Gastrocnemius medialis (tissue), 4 donors: ENCODE measurements at regions not wholly inside any gene's neighbourhood (a gene's known extent, or its start where the extent isn't known, plus 50 kb on each side); places are given as distances from the start of the nearest gene placed in this dataset.
"Not testable (repeated sequence)": the region's sequence is repeated elsewhere in the genome, so short reads cannot be mapped to it uniquely, and the experiment has no call there.

Source experiments
- ATAC-seq, 2 donors: fragments of 150-250 bp; one replicate each; pipeline ENCODE4 v1.9.1; 2016
- DNase-seq, 2 donors: peaks; one replicate each; pipeline ENCODE4 v3.0.0-alpha.2; 2019
- H3K27ac ChIP-seq, 4 donors: fragments of 200-600 bp; sonication (generic); 1 replicate in 1 of 4; 2 replicates in 3 of 4; pipeline ENCODE4 v1.5.1; 2016 to 2018; ENCODE audit warnings: mild to moderate bottlenecking in 2 of 4, moderate library complexity in 1 of 4
- H3K27me3 ChIP-seq, 3 donors: fragments of 200-600 bp; sonication (generic) in 2 of 3; 1 replicate in 1 of 3; 2 replicates in 2 of 3; pipeline versions ENCODE4 v1.5.1 to v1.6.0; 2016 to 2019; ENCODE audit warnings: mild to moderate bottlenecking in 1 of 3, moderate library complexity in 1 of 3
- H3K36me3 ChIP-seq, 2 donors: fragments of 200-600 bp; sonication (generic) in 1 of 2; one replicate each; pipeline ENCODE4 v1.5.1; 2017 to 2018
- H3K4me1 ChIP-seq, 2 donors: fragments of 200-600 bp; sonication (generic) in 1 of 2; one replicate each; pipeline ENCODE4 v1.5.1; 2016 to 2017; ENCODE audit warnings: mild to moderate bottlenecking in 2 of 2
- H3K4me3 ChIP-seq, 4 donors: fragments of 200-600 bp; sonication (generic) in 3 of 4; 1 replicate in 1 of 4; 2 replicates in 3 of 4; pipeline ENCODE4 v1.5.1; 2016 to 2019; ENCODE audit warnings: mild to moderate bottlenecking in 2 of 4
- H3K9me3 ChIP-seq, 3 donors: fragments of 200-600 bp; sonication (generic) in 2 of 3; 1 replicate in 1 of 3; 2 replicates in 2 of 3; pipeline ENCODE4 v1.5.1; 2016 to 2019
- POLR2A ChIP-seq, 2 donors: fragments of 450-650 bp; IDR thresholded peaks; one replicate each; pipeline ENCODE4 v1.6.1; 2017; ENCODE audit warnings: antibody characterized with exemption in 2 of 2, mild to moderate bottlenecking in 2 of 2, moderate library complexity in 2 of 2
- in situ Hi-C, 4 donors: fragments of 200-750 bp; cut with MboI; loops; one replicate each; pipeline versions ENCODE4 v1.15.0 to v1.8.0; 2017; ENCODE audit warnings: low sequenced_read_pairs in 4 of 4
- intact Hi-C: fragments of 100-400 bp; cut with DNase I; formaldehyde crosslinking; loops from one replicate; pipeline ENCODE4 v1.15.1; 2023; ENCODE audit warnings: low total_unique reads
- TF ChIP-seq, protein P1 (sequence below), 5 experiments: fragments of 450-650 bp in 3 of 5; fragments of 200-600 bp in 2 of 5; sonication (generic) in 2 of 5; IDR thresholded peaks in 4 of 5; conservative IDR thresholded peaks in 1 of 5; 1 replicate in 4 of 5; 2 replicates in 1 of 5; pipeline ENCODE4 v1.5.1; 2016 to 2019; ENCODE audit warnings: antibody characterized with exemption in 5 of 5, mild to moderate bottlenecking in 3 of 5, moderate library complexity in 3 of 5

DNA sequence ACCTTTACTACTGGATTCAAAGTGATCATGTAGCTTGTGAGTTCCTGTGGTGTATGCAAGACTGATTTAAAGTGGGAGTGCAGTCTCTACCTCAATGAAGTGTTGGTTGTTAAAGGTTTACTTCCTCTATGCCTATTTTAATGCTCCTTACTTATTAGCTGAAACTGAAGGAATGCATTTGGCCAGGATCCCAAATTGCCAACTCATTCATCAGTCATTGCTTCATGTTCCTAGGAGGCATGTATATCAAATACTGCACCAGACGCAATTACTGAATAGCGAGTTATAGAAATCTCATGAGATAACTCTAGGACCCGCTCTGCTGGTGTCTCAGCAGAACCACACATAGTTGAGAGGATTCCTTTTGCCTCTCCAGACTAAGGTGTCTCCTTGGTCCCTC lies 143.0 kb upstream of the RPS23 start:
- intact Hi-C loops: no loop called here
- H3K9me3 ChIP-seq: no peaks in the 10 kb centered on the region
- no peaks in the 10 kb centered on the region for H3K36me3 ChIP-seq
- no peak overlapping the region for H3K4me3 ChIP-seq
- no peak for DNase-seq
- no peak for ATAC-seq
- H3K27me3 ChIP-seq: no peaks in the 10 kb centered on the region
- H3K4me1 ChIP-seq: no peaks in the 10 kb centered on the region
- in situ Hi-C loops: no loop called here
- H3K27ac ChIP-seq: no peak overlapping the region
- TF ChIP-seq, protein P1, sequence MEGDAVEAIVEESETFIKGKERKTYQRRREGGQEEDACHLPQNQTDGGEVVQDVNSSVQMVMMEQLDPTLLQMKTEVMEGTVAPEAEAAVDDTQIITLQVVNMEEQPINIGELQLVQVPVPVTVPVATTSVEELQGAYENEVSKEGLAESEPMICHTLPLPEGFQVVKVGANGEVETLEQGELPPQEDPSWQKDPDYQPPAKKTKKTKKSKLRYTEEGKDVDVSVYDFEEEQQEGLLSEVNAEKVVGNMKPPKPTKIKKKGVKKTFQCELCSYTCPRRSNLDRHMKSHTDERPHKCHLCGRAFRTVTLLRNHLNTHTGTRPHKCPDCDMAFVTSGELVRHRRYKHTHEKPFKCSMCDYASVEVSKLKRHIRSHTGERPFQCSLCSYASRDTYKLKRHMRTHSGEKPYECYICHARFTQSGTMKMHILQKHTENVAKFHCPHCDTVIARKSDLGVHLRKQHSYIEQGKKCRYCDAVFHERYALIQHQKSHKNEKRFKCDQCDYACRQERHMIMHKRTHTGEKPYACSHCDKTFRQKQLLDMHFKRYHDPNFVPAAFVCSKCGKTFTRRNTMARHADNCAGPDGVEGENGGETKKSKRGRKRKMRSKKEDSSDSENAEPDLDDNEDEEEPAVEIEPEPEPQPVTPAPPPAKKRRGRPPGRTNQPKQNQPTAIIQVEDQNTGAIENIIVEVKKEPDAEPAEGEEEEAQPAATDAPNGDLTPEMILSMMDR (IDR thresholded peaks at IDR 0.05 in 4 of 5, conservative IDR thresholded peaks at IDR 0.05 in 1 of 5): no peak
- TF ChIP-seq POLR2A (IDR thresholded peaks at IDR 0.05): no peak

DNA sequence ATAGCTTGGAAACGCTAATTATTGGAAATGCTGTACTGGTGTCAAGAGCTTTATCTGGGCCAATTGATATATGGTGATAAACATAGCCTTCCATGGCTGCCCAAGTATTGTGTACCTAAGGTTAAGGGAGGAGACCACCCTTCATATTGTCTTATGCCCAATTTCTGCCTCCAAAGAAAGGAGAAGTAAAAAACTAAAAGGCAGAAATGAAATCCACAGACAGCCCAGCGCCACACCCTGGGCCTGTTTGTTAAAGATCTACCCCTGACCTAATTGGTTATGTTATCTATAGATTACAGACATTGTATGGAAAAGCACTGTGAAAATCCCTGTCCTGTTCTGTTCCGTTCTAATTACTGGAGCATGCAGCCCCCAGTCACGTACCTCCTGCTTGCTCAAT lies 142.4 kb upstream of the RPS23 start:
- intact Hi-C loops, H3K27ac ChIP-seq, in situ Hi-C loops: not testable (repeated sequence)

DNA sequence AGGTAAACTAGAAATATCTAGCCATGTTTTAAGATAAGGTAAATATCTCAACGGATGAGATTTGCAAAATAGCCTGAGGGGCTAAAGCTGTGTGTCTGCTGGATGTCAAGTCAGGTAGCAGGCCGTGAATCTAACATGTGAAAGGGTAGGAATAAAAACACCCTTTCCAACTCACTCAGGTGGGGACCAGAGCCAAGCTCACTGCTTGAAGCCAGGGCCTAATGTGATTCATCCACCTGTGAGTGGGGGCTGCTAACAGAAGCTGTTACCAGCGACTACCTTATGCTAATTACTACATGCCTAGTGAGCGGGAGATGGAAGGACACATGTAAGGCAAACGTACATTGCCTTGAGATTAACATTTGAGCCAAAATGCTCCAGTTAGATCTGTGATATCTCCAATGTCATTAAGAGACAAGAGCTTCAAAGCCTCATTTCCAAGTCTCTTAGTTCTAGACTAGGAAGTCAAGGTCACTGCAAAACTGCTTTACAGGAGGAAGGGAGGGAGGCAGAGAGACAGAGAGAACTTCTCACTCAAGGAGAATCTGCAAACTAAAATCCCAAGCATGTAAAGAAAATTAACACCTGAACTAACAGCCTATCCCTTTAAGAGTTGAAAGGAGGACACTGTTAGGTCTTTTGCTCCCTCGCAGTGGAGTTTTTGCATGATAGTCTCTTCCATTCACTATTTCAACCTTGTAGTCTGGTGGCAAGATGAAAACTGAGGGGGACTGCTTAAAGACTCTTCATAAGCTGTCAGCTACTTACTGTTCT lies 141.6 kb upstream of the RPS23 start:
- no peak for DNase-seq
- no peaks in the 10 kb centered on the region for H3K36me3 ChIP-seq
- ATAC-seq: no peak
- TF ChIP-seq POLR2A (IDR thresholded peaks at IDR 0.05): no peak
- TF ChIP-seq, protein P1 (IDR thresholded peaks at IDR 0.05 in 4 of 5, conservative IDR thresholded peaks at IDR 0.05 in 1 of 5): no peak
- no peaks in the 10 kb centered on the region for H3K27me3 ChIP-seq
- intact Hi-C loops: no loop called here
- no peaks in the 10 kb centered on the region for H3K9me3 ChIP-seq
- H3K4me1 ChIP-seq: no peaks in the 10 kb centered on the region
- no peak overlapping the region for H3K4me3 ChIP-seq
- H3K27ac ChIP-seq: no peak overlapping the region
- in situ Hi-C loops: no loop called here

More for the DNA sequence above, 142.4 kb upstream of the RPS23 start:
- not testable (repeated sequence) for H3K36me3 ChIP-seq, H3K4me3 ChIP-seq, H3K4me1 ChIP-seq, DNase-seq, H3K27me3 ChIP-seq, H3K9me3 ChIP-seq, ATAC-seq

DNA sequence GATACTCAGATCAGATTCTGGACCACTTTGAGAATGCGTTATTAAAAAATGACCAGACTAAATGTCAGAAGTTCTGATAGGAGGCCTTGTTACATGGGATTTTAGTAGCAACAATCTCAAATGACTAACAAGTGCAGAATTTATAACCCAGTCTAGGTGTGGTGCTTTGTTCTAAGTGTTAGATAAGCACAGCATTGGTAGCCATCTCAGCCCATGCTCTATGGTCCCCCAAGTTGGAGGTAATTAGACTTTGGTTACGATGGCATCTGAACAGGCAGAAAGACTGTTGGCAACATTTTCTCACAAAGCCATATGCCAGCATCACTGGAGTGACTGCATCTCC lies 140.4 kb upstream of the RPS23 start:
- TF ChIP-seq, protein P1 (IDR thresholded peaks at IDR 0.05 in 4 of 5, conservative IDR thresholded peaks at IDR 0.05 in 1 of 5): no peak
- no peak for TF ChIP-seq POLR2A (IDR thresholded peaks at IDR 0.05)
- ATAC-seq (no peak), DNase-seq (no peak)
- Histone ChIP-seq H3K27me3 (no peaks in the 10 kb centered on the region), H3K4me1 (no peaks in the 10 kb centered on the region), H3K4me3 (no peak overlapping the region), H3K36me3 (no peaks in the 10 kb centered on the region), H3K27ac (no peak overlapping the region), H3K9me3 (no peaks in the 10 kb centered on the region)
- intact Hi-C loops: no loop called here
- in situ Hi-C loops: no loop called here

DNA sequence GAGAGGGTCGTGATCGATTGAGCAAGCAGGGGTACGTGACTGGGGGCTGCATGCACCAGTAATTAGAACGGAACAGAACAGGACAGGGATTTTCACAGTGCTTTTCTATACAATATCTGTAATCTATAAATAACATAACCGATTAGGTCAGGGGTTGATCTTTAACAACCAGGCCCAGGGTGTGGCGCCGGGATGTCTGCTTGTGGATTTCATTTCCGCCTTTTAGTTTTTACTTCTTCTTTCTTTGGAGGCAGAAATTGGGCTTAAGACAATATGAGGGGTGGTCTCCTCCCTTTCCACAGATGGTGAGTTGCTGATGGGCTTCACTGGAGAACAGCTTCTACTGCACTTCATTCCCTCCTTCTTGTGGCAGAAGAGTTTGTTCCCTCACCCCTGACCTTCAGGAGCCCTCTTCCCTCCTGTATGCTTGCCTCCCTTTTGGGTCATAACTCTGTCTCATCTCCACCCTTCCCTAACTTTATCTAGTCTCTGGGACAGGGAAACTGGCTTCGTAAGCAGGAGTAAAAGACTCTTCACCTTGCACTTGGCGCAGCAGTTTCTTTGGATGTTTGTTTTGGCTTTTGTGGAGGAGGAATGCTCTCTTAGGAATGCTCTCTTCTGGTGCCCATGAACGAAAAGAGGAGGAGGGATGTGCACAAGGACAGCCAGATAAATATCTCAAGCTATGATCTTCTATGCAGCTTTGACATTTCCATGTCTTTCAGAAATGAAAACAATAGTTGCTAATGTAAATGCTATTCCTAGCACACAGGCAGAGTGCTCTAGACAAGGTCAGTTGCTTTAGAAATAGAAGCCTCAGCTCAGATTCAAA lies 139.8 kb upstream of the RPS23 start:
- H3K36me3 ChIP-seq: no peaks in the 10 kb centered on the region
- no peak overlapping the region for H3K27ac ChIP-seq
- ATAC-seq: no peak
- no peaks in the 10 kb centered on the region for H3K9me3 ChIP-seq
- DNase-seq: no peak
- TF ChIP-seq, protein P1 (IDR thresholded peaks at IDR 0.05 in 4 of 5, conservative IDR thresholded peaks at IDR 0.05 in 1 of 5): no peak
- H3K4me1 ChIP-seq: no peaks in the 10 kb centered on the region
- H3K4me3 ChIP-seq: no peak overlapping the region
- intact Hi-C loops (no loop called here), in situ Hi-C loops (no loop called here)
- H3K27me3 ChIP-seq: no peaks in the 10 kb centered on the region
